Ishikawa (cell line): ENCODE measurements at regions not wholly inside any gene's neighbourhood (a gene's known extent, or its start where the extent isn't known, plus 50 kb on each side); places are given as distances from the start of the nearest gene placed in this dataset.

Source experiments
- CREB1 ChIP-seq: IDR thresholded peaks from 2 replicates; pipeline ENCODE4 v1.6.1; 2012; ENCODE audit warnings: low read depth
- REST ChIP-seq: IDR thresholded peaks from 2 replicates; pipeline ENCODE4 v1.6.1; 2012; ENCODE audit warnings: low read depth, mild to moderate bottlenecking
- TCF12 ChIP-seq: IDR thresholded peaks from 2 replicates; pipeline ENCODE4 v1.6.1; 2012; ENCODE audit warnings: low read depth
- USF1 ChIP-seq: IDR thresholded peaks from 2 replicates; pipeline ENCODE4 v1.6.1; 2012

GRCh38 chr1:90135286-90135685, 140.4 kb downstream of the ZNF326 start:
- no peak for TF ChIP-seq CREB1
- no peak for TF ChIP-seq TCF12
- TF ChIP-seq REST = no peak
- TF ChIP-seq USF1 = no peak
